H1 (cell line): ENCODE measurements at regions not wholly inside any gene's neighbourhood (a gene's known extent, or its start where the extent isn't known, plus 50 kb on each side); places are given as distances from the start of the nearest gene placed in this dataset.

Source experiments
- TF ChIP-seq, protein P1 (sequence below): IDR thresholded peaks from 2 replicates; pipeline ENCODE4 v1.6.1; 2012; ENCODE audit warnings: low read length, inconsistent platforms

- TF ChIP-seq, protein P1, sequence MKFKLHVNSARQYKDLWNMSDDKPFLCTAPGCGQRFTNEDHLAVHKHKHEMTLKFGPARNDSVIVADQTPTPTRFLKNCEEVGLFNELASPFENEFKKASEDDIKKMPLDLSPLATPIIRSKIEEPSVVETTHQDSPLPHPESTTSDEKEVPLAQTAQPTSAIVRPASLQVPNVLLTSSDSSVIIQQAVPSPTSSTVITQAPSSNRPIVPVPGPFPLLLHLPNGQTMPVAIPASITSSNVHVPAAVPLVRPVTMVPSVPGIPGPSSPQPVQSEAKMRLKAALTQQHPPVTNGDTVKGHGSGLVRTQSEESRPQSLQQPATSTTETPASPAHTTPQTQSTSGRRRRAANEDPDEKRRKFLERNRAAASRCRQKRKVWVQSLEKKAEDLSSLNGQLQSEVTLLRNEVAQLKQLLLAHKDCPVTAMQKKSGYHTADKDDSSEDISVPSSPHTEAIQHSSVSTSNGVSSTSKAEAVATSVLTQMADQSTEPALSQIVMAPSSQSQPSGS = no peak
Measured at GRCh38 chr20:63119121-63119962, 96.6 kb downstream of the YTHDF1 start (continued).
